Esophagus muscularis mucosa (tissue), 4 donors: ENCODE measurements at regions not wholly inside any gene's neighbourhood (a gene's known extent, or its start where the extent isn't known, plus 50 kb on each side); places are given as distances from the start of the nearest gene placed in this dataset.

Experiments
- DNase-seq: peaks from one replicate; pipeline ENCODE4 v3.0.0-alpha.2; 2017; ENCODE audit errors: extremely low spot score
- H3K27ac ChIP-seq, 4 donors: fragments of 200-600 bp; sonication (generic); replicated peaks in 1 of 4; 1 replicate in 3 of 4; 2 replicates in 1 of 4; pipeline ENCODE4 v1.5.1; 2016 to 2019; ENCODE audit warnings: mild to moderate bottlenecking in 1 of 4
- H3K27me3 ChIP-seq, 4 donors: fragments of 200-600 bp; sonication (generic); one replicate each; pipeline versions ENCODE4 v1.5.1 to v1.6.0; 2016 to 2019
- H3K36me3 ChIP-seq, 4 donors: fragments of 200-600 bp; sonication (generic); one replicate each; pipeline ENCODE4 v1.5.1; 2016 to 2019
- H3K4me1 ChIP-seq, 4 donors: fragments of 200-600 bp; sonication (generic); one replicate each; pipeline ENCODE4 v1.5.1; 2016 to 2019
- H3K4me3 ChIP-seq, 4 donors: fragments of 200-600 bp; sonication (generic); 1 replicate in 2 of 4; 2 replicates in 2 of 4; pipeline ENCODE4 v1.5.1; 2016 to 2019; ENCODE audit warnings: mild to moderate bottlenecking in 4 of 4, moderate library complexity in 1 of 4
- H3K9me3 ChIP-seq, 4 donors: fragments of 200-600 bp; sonication (generic); 1 replicate in 3 of 4; 2 replicates in 1 of 4; pipeline ENCODE4 v1.5.1; 2016 to 2019
- EP300 ChIP-seq: sonication (generic); formaldehyde crosslinking; IDR thresholded peaks from one replicate; pipeline ENCODE4 v1.6.1; 2017; ENCODE audit warnings: antibody characterized with exemption
- POLR2A ChIP-seq: fragments of 450-650 bp; IDR thresholded peaks from one replicate; pipeline ENCODE4 v1.6.1; 2017; ENCODE audit warnings: antibody characterized with exemption, moderate library complexity, mild to moderate bottlenecking, low read depth
- POLR2AphosphoS5 ChIP-seq, 2 donors: sonication (generic); formaldehyde crosslinking; IDR thresholded peaks; one replicate each; pipeline ENCODE4 v1.6.1; 2017; ENCODE audit warnings: antibody characterized with exemption in 2 of 2
- WGBS: methylation state at CpG from one replicate; pipeline ENCODE4 v1.1.5; 2018; 5-methylcytosine and 5-hydroxymethylcytosine counted together
- intact Hi-C: fragments of 100-400 bp; cut with DNase I; formaldehyde crosslinking; loops from one replicate; pipeline ENCODE4 v1.15.1; 2023
- TF ChIP-seq, protein P1 (sequence below), 3 experiments: fragments of 200-600 bp in 2 of 3; fragments of 450-650 bp in 1 of 3; sonication (generic) in 2 of 3; IDR thresholded peaks; one replicate each; pipeline ENCODE4 v1.5.1; 2017 to 2019; ENCODE audit warnings: antibody characterized with exemption in 3 of 3, mild to moderate bottlenecking in 2 of 3, moderate library complexity in 1 of 3

- intact Hi-C loops: no loop called here
- Histone ChIP-seq H3K36me3 (no peaks in the 10 kb centered on the region), H3K4me3 (no peak overlapping the region), H3K4me1 (no peaks in the 10 kb centered on the region), H3K27ac (no peak overlapping the region), H3K9me3 (no peaks in the 10 kb centered on the region), H3K27me3 (no peaks in the 10 kb centered on the region)
- no peak for DNase-seq
- TF ChIP-seq, protein P1, sequence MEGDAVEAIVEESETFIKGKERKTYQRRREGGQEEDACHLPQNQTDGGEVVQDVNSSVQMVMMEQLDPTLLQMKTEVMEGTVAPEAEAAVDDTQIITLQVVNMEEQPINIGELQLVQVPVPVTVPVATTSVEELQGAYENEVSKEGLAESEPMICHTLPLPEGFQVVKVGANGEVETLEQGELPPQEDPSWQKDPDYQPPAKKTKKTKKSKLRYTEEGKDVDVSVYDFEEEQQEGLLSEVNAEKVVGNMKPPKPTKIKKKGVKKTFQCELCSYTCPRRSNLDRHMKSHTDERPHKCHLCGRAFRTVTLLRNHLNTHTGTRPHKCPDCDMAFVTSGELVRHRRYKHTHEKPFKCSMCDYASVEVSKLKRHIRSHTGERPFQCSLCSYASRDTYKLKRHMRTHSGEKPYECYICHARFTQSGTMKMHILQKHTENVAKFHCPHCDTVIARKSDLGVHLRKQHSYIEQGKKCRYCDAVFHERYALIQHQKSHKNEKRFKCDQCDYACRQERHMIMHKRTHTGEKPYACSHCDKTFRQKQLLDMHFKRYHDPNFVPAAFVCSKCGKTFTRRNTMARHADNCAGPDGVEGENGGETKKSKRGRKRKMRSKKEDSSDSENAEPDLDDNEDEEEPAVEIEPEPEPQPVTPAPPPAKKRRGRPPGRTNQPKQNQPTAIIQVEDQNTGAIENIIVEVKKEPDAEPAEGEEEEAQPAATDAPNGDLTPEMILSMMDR (IDR thresholded peaks at IDR 0.05): no peak
- TF ChIP-seq POLR2A (no peak), POLR2AphosphoS5 (IDR thresholded peaks at IDR 0.05) (no peak), EP300 (no peak)
These were observed 132.0 kb upstream of the UBE2E3 start for GRCh38 chr2:180848393-180848792.

- 50% methylated on average over 3 of the region's 3 CpGs for WGBS
- no peaks in the 10 kb centered on the region for H3K9me3 ChIP-seq
- no peaks in the 10 kb centered on the region for H3K27me3 ChIP-seq
- intact Hi-C loops: no loop called here
- H3K4me3 ChIP-seq: no peak overlapping the region
- no peaks in the 10 kb centered on the region for H3K4me1 ChIP-seq
- TF ChIP-seq POLR2A (no peak), EP300 (no peak), POLR2AphosphoS5 (IDR thresholded peaks at IDR 0.05) (no peak)
- TF ChIP-seq, protein P1 (IDR thresholded peaks at IDR 0.05): no peak
- H3K27ac ChIP-seq: no peak overlapping the region
- no peak for DNase-seq
- no peaks in the 10 kb centered on the region for H3K36me3 ChIP-seq
These were observed 133.5 kb upstream of the UBE2E3 start for GRCh38 chr2:180846756-180847472.

GRCh38 chr2:180842461-180842860 lies 137.9 kb upstream of the UBE2E3 start:
- TF ChIP-seq POLR2AphosphoS5 (IDR thresholded peaks at IDR 0.05) (no peak), EP300 (no peak)
- Histone ChIP-seq H3K36me3 (no peaks in the 10 kb centered on the region), H3K27ac (no peak overlapping the region), H3K27me3 (no peaks in the 10 kb centered on the region), H3K4me3 (no peak overlapping the region), H3K9me3 (no peaks in the 10 kb centered on the region), H3K4me1 (no peaks in the 10 kb centered on the region)
- WGBS: 60% methylated on average over 3 of the region's 3 CpGs
- DNase-seq: no peak
- intact Hi-C loops: no loop called here

- intact Hi-C loops: no loop called here
- no peak for DNase-seq
These were observed 139.8 kb upstream of the UBE2E3 start for GRCh38 chr2:180840641-180841040.

DNA sequence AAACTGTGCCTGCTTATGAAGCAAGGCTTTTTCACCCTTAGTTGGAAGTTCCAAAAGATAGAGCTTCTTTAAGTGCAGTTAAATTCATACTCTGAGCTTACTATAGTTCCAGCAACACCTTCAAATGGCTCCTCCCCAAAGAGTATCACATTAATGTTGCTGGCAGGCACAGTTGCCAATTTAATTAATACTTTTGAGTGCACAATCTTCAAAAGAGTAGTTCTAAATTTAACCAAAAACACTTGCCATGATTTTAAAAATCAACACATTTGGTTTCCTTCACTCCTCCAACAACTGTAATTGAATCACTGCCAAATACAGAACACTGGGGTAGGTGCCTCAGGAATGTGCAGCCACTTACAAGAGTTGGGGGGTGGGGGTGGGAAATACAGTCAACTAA lies 150.6 kb upstream of the UBE2E3 start:
- TF ChIP-seq, protein P1 (IDR thresholded peaks at IDR 0.05): no peak
- TF ChIP-seq POLR2AphosphoS5 (IDR thresholded peaks at IDR 0.05): no peak
- no peaks in the 10 kb centered on the region for H3K9me3 ChIP-seq
- no peaks in the 10 kb centered on the region for H3K27me3 ChIP-seq
- no peaks in the 10 kb centered on the region for H3K36me3 ChIP-seq
- H3K27ac ChIP-seq: no peak overlapping the region
- H3K4me3 ChIP-seq: no peak overlapping the region
- H3K4me1 ChIP-seq: no peaks in the 10 kb centered on the region
- DNase-seq: no peak
- intact Hi-C loops: no loop called here

More at GRCh38 chr2:180840641-180841040, 139.8 kb upstream of the UBE2E3 start:
- no peaks in the 10 kb centered on the region for H3K27me3 ChIP-seq
- TF ChIP-seq POLR2AphosphoS5 (IDR thresholded peaks at IDR 0.05) (no peak), POLR2A (no peak), EP300 (no peak)
- TF ChIP-seq, protein P1 (IDR thresholded peaks at IDR 0.05): no peak
- H3K9me3 ChIP-seq: no peaks in the 10 kb centered on the region
- H3K36me3 ChIP-seq: no peaks in the 10 kb centered on the region
- H3K4me3 ChIP-seq: no peak overlapping the region
- WGBS: 96% methylated on average over 7 of the region's 9 CpGs
- no peak overlapping the region for H3K27ac ChIP-seq
- H3K4me1 ChIP-seq: no peaks in the 10 kb centered on the region
